ENCODE measurements at regions not wholly inside any gene's neighbourhood (a gene's known extent, or its start where the extent isn't known, plus 50 kb on each side); places are given as distances from the start of the nearest gene placed in this dataset.

DNA sequence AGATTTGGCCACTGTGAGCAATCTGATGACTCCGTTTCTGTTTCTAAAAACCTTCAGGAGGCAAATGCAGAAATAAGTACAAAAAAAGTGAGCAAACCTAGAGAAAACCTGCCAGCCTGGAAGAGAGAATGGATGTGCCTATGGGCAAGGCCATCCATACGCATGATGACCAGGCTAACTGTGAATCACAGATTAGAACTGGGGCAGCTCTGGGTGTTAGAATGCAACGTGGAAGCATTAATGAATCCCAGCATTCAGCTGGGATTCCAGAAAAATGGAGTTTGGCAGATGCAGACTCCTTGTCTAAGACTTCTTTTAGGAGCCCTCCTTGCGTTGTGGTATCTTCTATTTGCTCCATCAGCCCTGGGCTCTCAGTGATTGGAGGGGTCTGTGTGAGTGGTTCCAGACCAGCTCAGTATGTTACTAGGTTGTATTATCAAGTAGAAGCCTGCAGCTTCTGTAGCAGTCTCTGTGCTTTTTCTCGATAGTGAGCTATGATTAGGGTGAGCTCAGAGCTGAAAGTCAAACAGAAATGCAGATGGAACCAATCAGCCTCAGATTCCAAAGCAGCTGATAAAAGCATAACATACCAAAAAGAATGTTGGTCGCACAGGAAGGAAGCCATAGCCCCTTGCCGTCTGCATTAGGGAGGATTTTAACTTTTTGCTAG lies 154.0 kb downstream of the PSMG1 start:
- TF ChIP-seq, protein P1, sequence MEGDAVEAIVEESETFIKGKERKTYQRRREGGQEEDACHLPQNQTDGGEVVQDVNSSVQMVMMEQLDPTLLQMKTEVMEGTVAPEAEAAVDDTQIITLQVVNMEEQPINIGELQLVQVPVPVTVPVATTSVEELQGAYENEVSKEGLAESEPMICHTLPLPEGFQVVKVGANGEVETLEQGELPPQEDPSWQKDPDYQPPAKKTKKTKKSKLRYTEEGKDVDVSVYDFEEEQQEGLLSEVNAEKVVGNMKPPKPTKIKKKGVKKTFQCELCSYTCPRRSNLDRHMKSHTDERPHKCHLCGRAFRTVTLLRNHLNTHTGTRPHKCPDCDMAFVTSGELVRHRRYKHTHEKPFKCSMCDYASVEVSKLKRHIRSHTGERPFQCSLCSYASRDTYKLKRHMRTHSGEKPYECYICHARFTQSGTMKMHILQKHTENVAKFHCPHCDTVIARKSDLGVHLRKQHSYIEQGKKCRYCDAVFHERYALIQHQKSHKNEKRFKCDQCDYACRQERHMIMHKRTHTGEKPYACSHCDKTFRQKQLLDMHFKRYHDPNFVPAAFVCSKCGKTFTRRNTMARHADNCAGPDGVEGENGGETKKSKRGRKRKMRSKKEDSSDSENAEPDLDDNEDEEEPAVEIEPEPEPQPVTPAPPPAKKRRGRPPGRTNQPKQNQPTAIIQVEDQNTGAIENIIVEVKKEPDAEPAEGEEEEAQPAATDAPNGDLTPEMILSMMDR (conservative IDR thresholded peaks at IDR 0.05; ENCODE audit: low read depth in 2 of 2) = no peak
- TF ChIP-seq, protein P2, sequence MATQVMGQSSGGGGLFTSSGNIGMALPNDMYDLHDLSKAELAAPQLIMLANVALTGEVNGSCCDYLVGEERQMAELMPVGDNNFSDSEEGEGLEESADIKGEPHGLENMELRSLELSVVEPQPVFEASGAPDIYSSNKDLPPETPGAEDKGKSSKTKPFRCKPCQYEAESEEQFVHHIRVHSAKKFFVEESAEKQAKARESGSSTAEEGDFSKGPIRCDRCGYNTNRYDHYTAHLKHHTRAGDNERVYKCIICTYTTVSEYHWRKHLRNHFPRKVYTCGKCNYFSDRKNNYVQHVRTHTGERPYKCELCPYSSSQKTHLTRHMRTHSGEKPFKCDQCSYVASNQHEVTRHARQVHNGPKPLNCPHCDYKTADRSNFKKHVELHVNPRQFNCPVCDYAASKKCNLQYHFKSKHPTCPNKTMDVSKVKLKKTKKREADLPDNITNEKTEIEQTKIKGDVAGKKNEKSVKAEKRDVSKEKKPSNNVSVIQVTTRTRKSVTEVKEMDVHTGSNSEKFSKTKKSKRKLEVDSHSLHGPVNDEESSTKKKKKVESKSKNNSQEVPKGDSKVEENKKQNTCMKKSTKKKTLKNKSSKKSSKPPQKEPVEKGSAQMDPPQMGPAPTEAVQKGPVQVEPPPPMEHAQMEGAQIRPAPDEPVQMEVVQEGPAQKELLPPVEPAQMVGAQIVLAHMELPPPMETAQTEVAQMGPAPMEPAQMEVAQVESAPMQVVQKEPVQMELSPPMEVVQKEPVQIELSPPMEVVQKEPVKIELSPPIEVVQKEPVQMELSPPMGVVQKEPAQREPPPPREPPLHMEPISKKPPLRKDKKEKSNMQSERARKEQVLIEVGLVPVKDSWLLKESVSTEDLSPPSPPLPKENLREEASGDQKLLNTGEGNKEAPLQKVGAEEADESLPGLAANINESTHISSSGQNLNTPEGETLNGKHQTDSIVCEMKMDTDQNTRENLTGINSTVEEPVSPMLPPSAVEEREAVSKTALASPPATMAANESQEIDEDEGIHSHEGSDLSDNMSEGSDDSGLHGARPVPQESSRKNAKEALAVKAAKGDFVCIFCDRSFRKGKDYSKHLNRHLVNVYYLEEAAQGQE (IDR thresholded peaks at IDR 0.05; ENCODE audit: unreplicated experiment) = no peak
- TF ChIP-seq POLR2AphosphoS5 (IDR thresholded peaks at IDR 0.05; ENCODE audit: low read depth) (no peak), EZH2phosphoT487 (IDR thresholded peaks at IDR 0.05; ENCODE audit: unreplicated experiment) (no peak), JUNB (IDR thresholded peaks at IDR 0.05; ENCODE audit: unreplicated experiment) (no peak), EZH2 (IDR thresholded peaks at IDR 0.05; ENCODE audit: low read depth, unreplicated experiment) (no peak), ZNF331 (CRISPR knock-in tag; IDR thresholded peaks at IDR 0.05; ENCODE audit: low read depth) (no peak), NANOG (IDR thresholded peaks at IDR 0.05; ENCODE audit: borderline replicate concordance) (no peak), CREB1 (CRISPR knock-in tag; IDR thresholded peaks at IDR 0.05; ENCODE audit: low read depth) (no peak), ZNF114 (CRISPR knock-in tag; IDR thresholded peaks at IDR 0.05) (no peak), STAT1 (IDR thresholded peaks at IDR 0.05; ENCODE audit: unreplicated experiment) (no peak)
- TF ChIP-seq, protein P3, sequence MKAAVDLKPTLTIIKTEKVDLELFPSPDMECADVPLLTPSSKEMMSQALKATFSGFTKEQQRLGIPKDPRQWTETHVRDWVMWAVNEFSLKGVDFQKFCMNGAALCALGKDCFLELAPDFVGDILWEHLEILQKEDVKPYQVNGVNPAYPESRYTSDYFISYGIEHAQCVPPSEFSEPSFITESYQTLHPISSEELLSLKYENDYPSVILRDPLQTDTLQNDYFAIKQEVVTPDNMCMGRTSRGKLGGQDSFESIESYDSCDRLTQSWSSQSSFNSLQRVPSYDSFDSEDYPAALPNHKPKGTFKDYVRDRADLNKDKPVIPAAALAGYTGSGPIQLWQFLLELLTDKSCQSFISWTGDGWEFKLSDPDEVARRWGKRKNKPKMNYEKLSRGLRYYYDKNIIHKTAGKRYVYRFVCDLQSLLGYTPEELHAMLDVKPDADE (IDR thresholded peaks at IDR 0.05) = no peak
- TF ChIP-seq, protein P4, sequence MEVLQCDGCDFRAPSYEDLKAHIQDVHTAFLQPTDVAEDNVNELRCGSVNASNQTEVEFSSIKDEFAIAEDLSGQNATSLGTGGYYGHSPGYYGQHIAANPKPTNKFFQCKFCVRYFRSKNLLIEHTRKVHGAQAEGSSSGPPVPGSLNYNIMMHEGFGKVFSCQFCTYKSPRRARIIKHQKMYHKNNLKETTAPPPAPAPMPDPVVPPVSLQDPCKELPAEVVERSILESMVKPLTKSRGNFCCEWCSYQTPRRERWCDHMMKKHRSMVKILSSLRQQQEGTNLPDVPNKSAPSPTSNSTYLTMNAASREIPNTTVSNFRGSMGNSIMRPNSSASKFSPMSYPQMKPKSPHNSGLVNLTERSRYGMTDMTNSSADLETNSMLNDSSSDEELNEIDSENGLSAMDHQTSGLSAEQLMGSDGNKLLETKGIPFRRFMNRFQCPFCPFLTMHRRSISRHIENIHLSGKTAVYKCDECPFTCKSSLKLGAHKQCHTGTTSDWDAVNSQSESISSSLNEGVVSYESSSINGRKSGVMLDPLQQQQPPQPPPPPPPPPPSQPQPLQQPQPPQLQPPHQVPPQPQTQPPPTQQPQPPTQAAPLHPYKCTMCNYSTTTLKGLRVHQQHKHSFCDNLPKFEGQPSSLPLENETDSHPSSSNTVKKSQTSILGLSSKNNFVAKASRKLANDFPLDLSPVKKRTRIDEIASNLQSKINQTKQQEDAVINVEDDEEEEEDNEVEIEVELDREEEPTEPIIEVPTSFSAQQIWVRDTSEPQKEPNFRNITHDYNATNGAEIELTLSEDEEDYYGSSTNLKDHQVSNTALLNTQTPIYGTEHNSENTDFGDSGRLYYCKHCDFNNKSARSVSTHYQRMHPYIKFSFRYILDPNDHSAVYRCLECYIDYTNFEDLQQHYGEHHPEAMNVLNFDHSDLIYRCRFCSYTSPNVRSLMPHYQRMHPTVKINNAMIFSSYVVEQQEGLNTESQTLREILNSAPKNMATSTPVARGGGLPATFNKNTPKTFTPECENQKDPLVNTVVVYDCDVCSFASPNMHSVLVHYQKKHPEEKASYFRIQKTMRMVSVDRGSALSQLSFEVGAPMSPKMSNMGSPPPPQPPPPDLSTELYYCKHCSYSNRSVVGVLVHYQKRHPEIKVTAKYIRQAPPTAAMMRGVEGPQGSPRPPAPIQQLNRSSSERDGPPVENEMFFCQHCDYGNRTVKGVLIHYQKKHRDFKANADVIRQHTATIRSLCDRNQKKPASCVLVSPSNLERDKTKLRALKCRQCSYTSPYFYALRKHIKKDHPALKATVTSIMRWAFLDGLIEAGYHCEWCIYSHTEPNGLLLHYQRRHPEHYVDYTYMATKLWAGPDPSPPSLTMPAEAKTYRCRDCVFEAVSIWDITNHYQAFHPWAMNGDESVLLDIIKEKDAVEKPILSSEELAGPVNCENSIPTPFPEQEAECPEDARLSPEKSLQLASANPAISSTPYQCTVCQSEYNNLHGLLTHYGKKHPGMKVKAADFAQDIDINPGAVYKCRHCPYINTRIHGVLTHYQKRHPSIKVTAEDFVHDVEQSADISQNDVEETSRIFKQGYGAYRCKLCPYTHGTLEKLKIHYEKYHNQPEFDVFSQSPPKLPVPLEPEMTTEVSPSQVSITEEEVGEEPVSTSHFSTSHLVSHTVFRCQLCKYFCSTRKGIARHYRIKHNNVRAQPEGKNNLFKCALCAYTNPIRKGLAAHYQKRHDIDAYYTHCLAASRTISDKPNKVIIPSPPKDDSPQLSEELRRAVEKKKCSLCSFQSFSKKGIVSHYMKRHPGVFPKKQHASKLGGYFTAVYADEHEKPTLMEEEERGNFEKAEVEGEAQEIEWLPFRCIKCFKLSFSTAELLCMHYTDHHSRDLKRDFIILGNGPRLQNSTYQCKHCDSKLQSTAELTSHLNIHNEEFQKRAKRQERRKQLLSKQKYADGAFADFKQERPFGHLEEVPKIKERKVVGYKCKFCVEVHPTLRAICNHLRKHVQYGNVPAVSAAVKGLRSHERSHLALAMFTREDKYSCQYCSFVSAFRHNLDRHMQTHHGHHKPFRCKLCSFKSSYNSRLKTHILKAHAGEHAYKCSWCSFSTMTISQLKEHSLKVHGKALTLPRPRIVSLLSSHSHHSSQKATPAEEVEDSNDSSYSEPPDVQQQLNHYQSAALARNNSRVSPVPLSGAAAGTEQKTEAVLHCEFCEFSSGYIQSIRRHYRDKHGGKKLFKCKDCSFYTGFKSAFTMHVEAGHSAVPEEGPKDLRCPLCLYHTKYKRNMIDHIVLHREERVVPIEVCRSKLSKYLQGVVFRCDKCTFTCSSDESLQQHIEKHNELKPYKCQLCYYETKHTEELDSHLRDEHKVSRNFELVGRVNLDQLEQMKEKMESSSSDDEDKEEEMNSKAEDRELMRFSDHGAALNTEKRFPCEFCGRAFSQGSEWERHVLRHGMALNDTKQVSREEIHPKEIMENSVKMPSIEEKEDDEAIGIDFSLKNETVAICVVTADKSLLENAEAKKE (CRISPR knock-in tag; IDR thresholded peaks at IDR 0.05) = no peak
